Right lobe of liver (tissue), 6 donors: ENCODE measurements at regions not wholly inside any gene's neighbourhood (a gene's known extent, or its start where the extent isn't known, plus 50 kb on each side); places are given as distances from the start of the nearest gene placed in this dataset.

Experiments
- ATAC-seq, 4 donors: fragments of 200-7000 bp; cut with Tn5 transposase; one replicate each; pipeline ENCODE4 v1.9.1; 2020; ENCODE audit warnings: mild to moderate bottlenecking in 4 of 4, moderate library complexity in 4 of 4
- DNase-seq, 3 donors: peaks; one replicate each; pipeline ENCODE4 v3.0.0-alpha.2; 2020
- H3K27ac ChIP-seq, 3 donors: fragments of 200-600 bp; one replicate each; pipeline ENCODE4 v1.8.0; 2022
- H3K27me3 ChIP-seq, 2 donors: fragments of 200-600 bp; one replicate each; pipeline ENCODE4 v1.8.0; 2022
- H3K36me3 ChIP-seq, 4 donors: fragments of 200-600 bp; sonication (generic) in 1 of 4; one replicate each; pipeline versions ENCODE4 v1.5.1 to v1.8.0; 2017 to 2022; ENCODE audit warnings: control low read depth in 1 of 4
- H3K4me1 ChIP-seq, 4 donors: fragments of 200-600 bp; sonication (generic) in 1 of 4; one replicate each; pipeline versions ENCODE4 v1.5.1 to v1.8.0; 2017 to 2022; ENCODE audit warnings: control low read depth in 1 of 4
- H3K4me3 ChIP-seq, 3 donors: fragments of 200-600 bp; one replicate each; pipeline ENCODE4 v1.8.0; 2022
- H3K9me3 ChIP-seq, 4 donors: fragments of 200-600 bp; sonication (generic) in 1 of 4; one replicate each; pipeline versions ENCODE4 v1.5.1 to v1.8.0; 2017 to 2022; ENCODE audit warnings: control low read depth in 1 of 4
- CTCF ChIP-seq, 4 donors: fragments of 200-600 bp in 3 of 4; fragments of 450-650 bp in 1 of 4; IDR thresholded peaks; one replicate each; pipeline versions ENCODE4 v1.5.1 to v1.8.0; 2016 to 2022; ENCODE audit warnings: antibody characterized with exemption in 4 of 4, mild to moderate bottlenecking in 2 of 4
- POLR2A ChIP-seq: fragments of 450-650 bp; IDR thresholded peaks from one replicate; pipeline ENCODE4 v1.6.1; 2017; ENCODE audit warnings: antibody characterized with exemption, mild to moderate bottlenecking
- WGBS: methylation state at CpG from one replicate; pipeline ENCODE4 v1.1.6; 2018; ENCODE audit warnings: low coverage, low lambda C conversion rate; ENCODE audit not compliant: insufficient coverage; ENCODE audit errors: missing lambda C conversion rate; 5-methylcytosine and 5-hydroxymethylcytosine counted together
- intact Hi-C, 2 donors: fragments of 100-400 bp; cut with DNase I; formaldehyde crosslinking; loops; one replicate each; pipeline versions ENCODE4 v1.11.2 to v1.14.1; 2022
- donor health status: DM: no; HTN: yes; CAD: no.
- donor health status: DM: no; HTN: no; CAD: no.
- donor health status: DM: no; HTN: no; CAD: no.
- donor health status: DM: no; HTN: yes; CAD: no.
- donor health status: DM: no; HTN: yes; CAD: no.

- intact Hi-C loops, result no loop called here
- ATAC-seq (no peak), DNase-seq (no peak)
- H3K27me3 ChIP-seq, result no peaks in the 10 kb centered on the region
- no peak overlapping the region for H3K27ac ChIP-seq
- H3K9me3 ChIP-seq, result no peaks in the 10 kb centered on the region
- no peaks in the 10 kb centered on the region for H3K4me1 ChIP-seq
- H3K4me3 ChIP-seq, result no peak overlapping the region
- TF ChIP-seq CTCF (IDR thresholded peaks at IDR 0.05), result no peak
- no peak for TF ChIP-seq POLR2A
- no peaks in the 10 kb centered on the region for H3K36me3 ChIP-seq
Measured at GRCh38 chr2:183984871-183985270, 613.5 kb upstream of the ZNF804A start.

DNA sequence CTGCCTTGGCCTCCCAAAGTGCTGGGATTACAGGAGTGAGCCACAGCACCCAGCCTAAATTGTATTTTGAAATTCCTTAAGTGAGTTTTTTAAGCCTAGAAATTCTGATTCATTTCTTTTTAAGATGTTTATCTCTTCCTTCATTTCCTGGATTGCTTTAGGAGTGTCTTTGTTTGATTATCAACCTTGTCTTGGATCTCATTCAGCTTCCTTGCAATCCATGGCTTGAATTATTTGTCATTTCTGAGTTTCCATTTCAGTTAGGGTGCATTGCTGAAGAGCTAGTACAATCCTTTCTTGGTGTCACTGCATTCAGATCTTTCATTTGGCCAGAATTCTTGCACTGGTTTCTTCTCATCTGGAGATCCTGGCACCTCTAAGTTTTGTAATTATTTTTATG lies 606.4 kb upstream of the ZNF804A start:
- no peaks in the 10 kb centered on the region for H3K27me3 ChIP-seq
- TF ChIP-seq POLR2A, result no peak
- TF ChIP-seq CTCF (IDR thresholded peaks at IDR 0.05), result no peak
- H3K27ac ChIP-seq, result no peak overlapping the region
- DNase-seq (no peak), ATAC-seq (no peak)
- intact Hi-C loops, result no loop called here
- H3K4me1 ChIP-seq, result no peaks in the 10 kb centered on the region
- H3K36me3 ChIP-seq, result no peaks in the 10 kb centered on the region
- no peaks in the 10 kb centered on the region for H3K9me3 ChIP-seq
- no peak overlapping the region for H3K4me3 ChIP-seq

DNA sequence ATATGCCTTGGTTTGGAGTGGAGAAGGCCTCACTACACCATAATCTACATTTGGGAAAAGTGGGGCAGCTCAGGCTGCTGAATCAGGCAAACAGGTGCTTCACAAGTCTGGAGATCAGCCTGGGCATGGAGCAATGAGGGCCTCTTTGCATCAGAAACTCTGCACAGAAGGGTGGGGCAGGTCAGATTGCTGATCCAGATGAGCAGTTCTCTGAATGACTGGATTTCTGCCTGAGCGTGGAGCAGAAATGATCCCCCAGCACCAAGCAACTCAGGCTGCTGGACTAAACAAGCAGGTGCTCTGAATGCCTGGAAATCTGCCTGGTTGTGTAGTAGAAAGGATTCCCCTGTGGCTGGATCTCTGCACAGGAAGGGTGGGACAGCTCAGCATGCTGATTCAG lies 605.3 kb upstream of the ZNF804A start:
- ATAC-seq (no peak), DNase-seq (no peak)
- Histone ChIP-seq H3K36me3 (no peaks in the 10 kb centered on the region), H3K4me3 (no peak overlapping the region), H3K27ac (no peak overlapping the region), H3K9me3 (no peaks in the 10 kb centered on the region), H3K4me1 (no peaks in the 10 kb centered on the region), H3K27me3 (no peaks in the 10 kb centered on the region)
- TF ChIP-seq POLR2A (no peak), CTCF (IDR thresholded peaks at IDR 0.05) (no peak)
- no CpG with 5 or more reads among the region's 1 CpG for WGBS
- intact Hi-C loops, result no loop called here

DNA sequence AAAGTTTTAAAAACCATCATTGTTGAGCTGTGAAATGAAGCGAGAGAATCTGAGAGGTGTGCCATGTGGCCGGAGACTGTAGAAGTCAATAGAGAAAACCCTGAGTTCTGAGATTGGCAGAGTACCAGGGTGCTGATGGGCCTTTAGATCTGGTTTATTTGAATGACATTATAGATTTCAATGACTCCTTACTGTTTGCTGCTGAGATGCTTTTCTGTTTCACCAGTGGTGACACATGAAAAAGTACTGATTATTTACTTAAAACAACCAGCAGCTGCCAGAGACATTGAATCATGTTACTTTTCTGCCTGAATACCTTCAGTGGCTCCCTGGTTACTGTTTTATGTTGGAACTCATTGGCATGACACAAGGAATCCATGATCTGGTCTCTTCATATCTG lies 602.7 kb upstream of the ZNF804A start:
- DNase-seq (no peak), ATAC-seq (no peak)
- Histone ChIP-seq H3K36me3 (no peaks in the 10 kb centered on the region), H3K4me3 (no peak overlapping the region), H3K27me3 (no peaks in the 10 kb centered on the region), H3K27ac (no peak overlapping the region), H3K9me3 (no peaks in the 10 kb centered on the region), H3K4me1 (no peaks in the 10 kb centered on the region)
- 93% methylated on average over 2 of the region's 2 CpGs for WGBS
- no peak for TF ChIP-seq CTCF (IDR thresholded peaks at IDR 0.05)
- no peak for TF ChIP-seq POLR2A
- intact Hi-C loops, result no loop called here
